Central memory CD8-positive, alpha-beta T cell (primary cell): ENCODE measurements at regions not wholly inside any gene's neighbourhood (a gene's known extent, or its start where the extent isn't known, plus 50 kb on each side); places are given as distances from the start of the nearest gene placed in this dataset.

Experiments
- ATAC-seq: fragments of 150-1000 bp; cut with Tn5 transposase; replicated peaks from 2 replicates; pipeline ENCODE4 v1.10.0; 2022; ENCODE audit warnings: mild to moderate bottlenecking, moderate FRiP score, moderate number of reproducible peaks; ENCODE audit not compliant: poor library complexity, severe bottlenecking; ENCODE audit errors: extremely low read depth
- DNase-seq, 2 donors: peaks; one replicate each; pipeline ENCODE4 v3.0.0; 2021; ENCODE audit warnings: low spot score in 2 of 2
- H3K27ac Mint-ChIP-seq: one replicate; pipeline ENCODE4 v1.8.0; 2022; ENCODE audit warnings: low read depth, mild to moderate bottlenecking, moderate library complexity, mixed read lengths
- H3K27me3 Mint-ChIP-seq: one replicate; pipeline ENCODE4 v1.8.0; 2022; ENCODE audit warnings: mixed read lengths
- H3K36me3 Mint-ChIP-seq: one replicate; pipeline ENCODE4 v1.8.0; 2022; ENCODE audit warnings: mild to moderate bottlenecking, moderate library complexity, mixed read lengths; ENCODE audit not compliant: insufficient read depth
- H3K4me1 Mint-ChIP-seq: one replicate; pipeline ENCODE4 v1.8.0; 2022; ENCODE audit warnings: mixed read lengths
- H3K4me3 Mint-ChIP-seq: one replicate; pipeline ENCODE4 v1.8.0; 2022; ENCODE audit warnings: mild to moderate bottlenecking, moderate library complexity, mixed read lengths
- H3K9me3 Mint-ChIP-seq: one replicate; pipeline ENCODE4 v1.8.0; 2022; ENCODE audit warnings: mixed read lengths

- Mint-ChIP-seq H3K27me3 (no peaks in the 10 kb centered on the region), H3K4me3 (no peak overlapping the region), H3K9me3 (peaks cover 20% of the 10 kb centered on the region), H3K27ac (no peak overlapping the region), H3K4me1 (no peaks in the 10 kb centered on the region), H3K36me3 (no peaks in the 10 kb centered on the region)
- ATAC-seq, result no peak
- no peak for DNase-seq
Measured at GRCh38 chr7:46841248-46841647, 740.7 kb downstream of the TNS3 start.

GRCh38 chr7:46839651-46840050, 742.3 kb downstream of the TNS3 start:
- no peak for ATAC-seq
- no peaks in the 10 kb centered on the region for H3K36me3 Mint-ChIP-seq
- no peaks in the 10 kb centered on the region for H3K27me3 Mint-ChIP-seq
- no peak for DNase-seq
- H3K9me3 Mint-ChIP-seq, result peaks cover 13% of the 10 kb centered on the region
- no peaks in the 10 kb centered on the region for H3K4me1 Mint-ChIP-seq
- H3K27ac Mint-ChIP-seq, result no peak overlapping the region
- no peak overlapping the region for H3K4me3 Mint-ChIP-seq

- no peaks in the 10 kb centered on the region for H3K4me1 Mint-ChIP-seq
- H3K27ac Mint-ChIP-seq, result no peak overlapping the region
- H3K4me3 Mint-ChIP-seq, result no peak overlapping the region
- H3K9me3 Mint-ChIP-seq, result peaks cover 18% of the 10 kb centered on the region
- DNase-seq (no peak), ATAC-seq (no peak)
- no peaks in the 10 kb centered on the region for H3K36me3 Mint-ChIP-seq
- no peaks in the 10 kb centered on the region for H3K27me3 Mint-ChIP-seq
Measured at GRCh38 chr7:46838463-46838862, 743.4 kb downstream of the TNS3 start.

- Mint-ChIP-seq H3K4me3 (no peak overlapping the region), H3K27me3 (no peaks in the 10 kb centered on the region), H3K27ac (no peak overlapping the region), H3K36me3 (no peaks in the 10 kb centered on the region), H3K4me1 (no peaks in the 10 kb centered on the region), H3K9me3 (peaks cover 24% of the 10 kb centered on the region)
- DNase-seq (no peak), ATAC-seq (no peak)
Measured at GRCh38 chr7:46835556-46835955, 746.4 kb downstream of the TNS3 start.

- DNase-seq (no peak), ATAC-seq (no peak)
- no peaks in the 10 kb centered on the region for H3K4me1 Mint-ChIP-seq
- H3K4me3 Mint-ChIP-seq, result no peak overlapping the region
- H3K27me3 Mint-ChIP-seq, result no peaks in the 10 kb centered on the region
- no peaks in the 10 kb centered on the region for H3K36me3 Mint-ChIP-seq
- no peak overlapping the region for H3K27ac Mint-ChIP-seq
- peaks cover 29% of the 10 kb centered on the region for H3K9me3 Mint-ChIP-seq
Measured at GRCh38 chr7:46834921-46835320, 747.0 kb downstream of the TNS3 start.

GRCh38 chr7:46833197-46833596, 748.7 kb downstream of the TNS3 start:
- no peaks in the 10 kb centered on the region for H3K27me3 Mint-ChIP-seq
- no peak overlapping the region for H3K4me3 Mint-ChIP-seq

GRCh38 chr7:46832136-46832535, 749.8 kb downstream of the TNS3 start:
- Mint-ChIP-seq H3K4me3 (no peak overlapping the region), H3K27me3 (no peaks in the 10 kb centered on the region), H3K4me1 (no peaks in the 10 kb centered on the region), H3K36me3 (no peaks in the 10 kb centered on the region), H3K27ac (no peak overlapping the region), H3K9me3 (peaks cover 31% of the 10 kb centered on the region)
- no peak for DNase-seq
- ATAC-seq, result no peak

More at GRCh38 chr7:46833197-46833596, 748.7 kb downstream of the TNS3 start:
- Mint-ChIP-seq H3K36me3 (no peaks in the 10 kb centered on the region), H3K27ac (no peak overlapping the region), H3K9me3 (peaks cover 26% of the 10 kb centered on the region), H3K4me1 (no peaks in the 10 kb centered on the region)
- DNase-seq (no peak), ATAC-seq (no peak)

GRCh38 chr7:46819819-46820218, 762.1 kb downstream of the TNS3 start:
- ATAC-seq, result no peak
- Mint-ChIP-seq H3K27ac (no peak overlapping the region), H3K27me3 (no peaks in the 10 kb centered on the region), H3K9me3 (peaks cover 10% of the 10 kb centered on the region), H3K4me3 (no peak overlapping the region), H3K36me3 (peaks cover 2% of the 10 kb centered on the region), H3K4me1 (no peaks in the 10 kb centered on the region)
- no peak for DNase-seq

- peaks cover 17% of the 10 kb centered on the region for H3K9me3 Mint-ChIP-seq
- H3K4me1 Mint-ChIP-seq, result no peaks in the 10 kb centered on the region
- H3K27me3 Mint-ChIP-seq, result no peaks in the 10 kb centered on the region
- DNase-seq (no peak), ATAC-seq (no peak)
- peaks cover 2% of the 10 kb centered on the region for H3K36me3 Mint-ChIP-seq
- no peak overlapping the region for H3K27ac Mint-ChIP-seq
- H3K4me3 Mint-ChIP-seq, result no peak overlapping the region
Measured at GRCh38 chr7:46814516-46815250, 767.2 kb downstream of the TNS3 start.

GRCh38 chr7:46812101-46812675, 769.7 kb downstream of the TNS3 start:
- DNase-seq, result no peak
- Mint-ChIP-seq H3K36me3 (peaks cover 2% of the 10 kb centered on the region), H3K27me3 (no peaks in the 10 kb centered on the region), H3K4me3 (no peak overlapping the region), H3K27ac (no peak overlapping the region), H3K4me1 (no peaks in the 10 kb centered on the region), H3K9me3 (peaks cover 14% of the 10 kb centered on the region)
- ATAC-seq, result no peak

- no peak for ATAC-seq
- no peak overlapping the region for H3K4me3 Mint-ChIP-seq
- DNase-seq, result no peak
- H3K9me3 Mint-ChIP-seq, result peaks cover 14% of the 10 kb centered on the region
- no peaks in the 10 kb centered on the region for H3K27me3 Mint-ChIP-seq
- peaks cover 2% of the 10 kb centered on the region for H3K36me3 Mint-ChIP-seq
- no peak overlapping the region for H3K27ac Mint-ChIP-seq
- no peaks in the 10 kb centered on the region for H3K4me1 Mint-ChIP-seq
Measured at GRCh38 chr7:46811529-46811928, 770.4 kb downstream of the TNS3 start.

- H3K4me1 Mint-ChIP-seq, result no peaks in the 10 kb centered on the region
- no peak overlapping the region for H3K4me3 Mint-ChIP-seq
- ATAC-seq, result no peak
- peaks cover 1% of the 10 kb centered on the region for H3K36me3 Mint-ChIP-seq
- DNase-seq, result no peak
- H3K9me3 Mint-ChIP-seq, result peaks cover 14% of the 10 kb centered on the region
- H3K27ac Mint-ChIP-seq, result no peak overlapping the region
- H3K27me3 Mint-ChIP-seq, result no peaks in the 10 kb centered on the region
Measured at GRCh38 chr7:46810986-46811385, 770.9 kb downstream of the TNS3 start.

- Mint-ChIP-seq H3K27me3 (no peaks in the 10 kb centered on the region), H3K4me1 (no peaks in the 10 kb centered on the region), H3K27ac (no peak overlapping the region), H3K4me3 (no peak overlapping the region), H3K9me3 (peaks cover 15% of the 10 kb centered on the region), H3K36me3 (no peaks in the 10 kb centered on the region)
- no peak for DNase-seq
- ATAC-seq, result no peak
Measured at GRCh38 chr7:46809886-46810285, 772.0 kb downstream of the TNS3 start.
